CD14-positive monocyte (primary cell): ENCODE measurements at regions not wholly inside any gene's neighbourhood (a gene's known extent, or its start where the extent isn't known, plus 50 kb on each side); places are given as distances from the start of the nearest gene placed in this dataset.
"Not testable (repeated sequence)": the region's sequence is repeated elsewhere in the genome, so short reads cannot be mapped to it uniquely, and the experiment has no call there.

Source experiments
- DNase-seq, 3 donors: peaks; one replicate each; pipeline ENCODE4 v3.0.0-alpha.2; 2011 to 2022
- H2AFZ ChIP-seq: 2 replicates; pipeline ENCODE4 v1.6.0; 2012; ENCODE audit warnings: mild to moderate bottlenecking, low read depth, low read length, inconsistent platforms; ENCODE audit not compliant: insufficient read depth, poor library complexity, severe bottlenecking
- H3K27ac ChIP-seq, 2 donors: 1 replicate in 1 of 2; 2 replicates in 1 of 2; pipeline ENCODE4 v1.5.1; 2012 to 2013; ENCODE audit warnings: low read length in 2 of 2, control low read depth in 1 of 2, inconsistent platforms in 1 of 2, low read depth in 1 of 2, mild to moderate bottlenecking in 1 of 2
- H3K27me3 ChIP-seq, 2 donors: one replicate each; pipeline versions ENCODE4 v1.6.0 to v1.6.1; 2011 to 2013; ENCODE audit warnings: low read length in 2 of 2; ENCODE audit not compliant: control insufficient read depth in 2 of 2, insufficient read depth in 2 of 2
- H3K36me3 ChIP-seq, 2 donors: replicated peaks in 1 of 2; 1 replicate in 1 of 2; 2 replicates in 1 of 2; pipeline versions ENCODE4 v1.5.1 to v1.6.1; 2012 to 2013; ENCODE audit warnings: low read length in 2 of 2, control low read depth in 1 of 2, inconsistent platforms in 1 of 2, mild to moderate bottlenecking in 1 of 2; ENCODE audit not compliant: insufficient read depth in 2 of 2, control insufficient read depth in 1 of 2
- H3K4me1 ChIP-seq, 2 donors: 1 replicate in 1 of 2; 2 replicates in 1 of 2; pipeline versions ENCODE4 v1.5.1 to v1.6.1; 2012 to 2013; ENCODE audit warnings: low read length in 2 of 2, control low read depth in 1 of 2, inconsistent platforms in 1 of 2, mild to moderate bottlenecking in 1 of 2, moderate library complexity in 1 of 2; ENCODE audit not compliant: insufficient read depth in 2 of 2, control insufficient read depth in 1 of 2
- H3K4me2 ChIP-seq: replicated peaks from 2 replicates; pipeline ENCODE3; 2012; ENCODE audit warnings: low read length, moderate library complexity, mild to moderate bottlenecking; ENCODE audit not compliant: poor library complexity, severe bottlenecking; ENCODE audit errors: extremely low read depth
- H3K4me3 ChIP-seq, 3 experiments: fragments of 200-600 bp in 1 of 3; sonication (generic) in 1 of 3; replicated peaks in 1 of 3; 1 replicate in 2 of 3; 2 replicates in 1 of 3; pipeline ENCODE4 v1.5.1; 2011 to 2013; ENCODE audit warnings: low read length in 3 of 3, mild to moderate bottlenecking in 3 of 3, control low read depth in 2 of 3, low read depth in 2 of 3, inconsistent platforms in 1 of 3, moderate library complexity in 1 of 3
- H3K79me2 ChIP-seq: 2 replicates; pipeline ENCODE4 v1.6.0; 2012; ENCODE audit warnings: mild to moderate bottlenecking, control low read depth, inconsistent platforms, low read length, moderate library complexity; ENCODE audit not compliant: insufficient read depth
- H3K9ac ChIP-seq: 2 replicates; pipeline ENCODE4 v1.6.0; 2017; ENCODE audit warnings: low read length, mild to moderate bottlenecking; ENCODE audit not compliant: insufficient read depth, poor library complexity, severe bottlenecking
- H3K9me3 ChIP-seq, 2 donors: replicated peaks in 1 of 2; 1 replicate in 1 of 2; 2 replicates in 1 of 2; pipeline versions ENCODE4 v1.5.1 to v1.6.1; 2012 to 2013; ENCODE audit warnings: low read length in 2 of 2, control low read depth in 1 of 2; ENCODE audit not compliant: control insufficient read depth in 1 of 2, insufficient read depth in 1 of 2
- H4K20me1 ChIP-seq: 2 replicates; pipeline ENCODE4 v1.6.0; 2012; ENCODE audit warnings: mild to moderate bottlenecking, low read length, control low read depth, moderate library complexity; ENCODE audit not compliant: insufficient read depth
- H3K27ac Mint-ChIP-seq, 7 donors: one replicate each; pipeline ENCODE4 v1.8.0; 2020; ENCODE audit warnings: mild to moderate bottlenecking in 7 of 7, mixed read lengths in 7 of 7, moderate library complexity in 6 of 7, inconsistent platforms in 2 of 7
- H3K27me3 Mint-ChIP-seq, 3 donors: one replicate each; pipeline ENCODE4 v1.8.0; 2021 to 2022; ENCODE audit warnings: low read depth in 3 of 3, mild to moderate bottlenecking in 3 of 3, mixed read lengths in 3 of 3, moderate library complexity in 3 of 3, inconsistent platforms in 1 of 3
- H3K36me3 Mint-ChIP-seq, 2 donors: one replicate each; pipeline ENCODE4 v1.8.0; 2020; ENCODE audit warnings: mixed read lengths in 2 of 2, inconsistent platforms in 1 of 2, mild to moderate bottlenecking in 1 of 2
- H3K4me1 Mint-ChIP-seq: one replicate; pipeline ENCODE4 v1.8.0; 2020; ENCODE audit warnings: mild to moderate bottlenecking, mixed read lengths
- H3K4me3 Mint-ChIP-seq, 2 donors: one replicate each; pipeline ENCODE4 v1.8.0; 2020; ENCODE audit warnings: mild to moderate bottlenecking in 2 of 2, mixed read lengths in 2 of 2, moderate library complexity in 1 of 2
- H3K9me3 Mint-ChIP-seq, 7 donors: one replicate each; pipeline ENCODE4 v1.8.0; 2020 to 2022; ENCODE audit warnings: mixed read lengths in 7 of 7, mild to moderate bottlenecking in 6 of 7, moderate library complexity in 6 of 7, inconsistent platforms in 2 of 7
- CTCF ChIP-seq: fragments of 200-600 bp; IDR thresholded peaks from one replicate; pipeline ENCODE4 v1.8.0; 2022; ENCODE audit warnings: antibody characterized with exemption, mild to moderate bottlenecking
- WGBS: methylation state at CpG from one replicate; pipeline ENCODE4 v1.1.5; 2013; ENCODE audit warnings: missing lambda C conversion rate; ENCODE audit not compliant: insufficient coverage; 5-methylcytosine and 5-hydroxymethylcytosine counted together
- intact Hi-C, 2 donors: fragments of 100-400 bp; cut with micrococcal nuclease; formaldehyde crosslinking; loops; one replicate each; pipeline versions ENCODE4 v1.15.0 to v1.15.1; 2023

GRCh38 chr13:90946125-90946524, 401.4 kb upstream of the MIR17HG start:
- H3K27me3 ChIP-seq, H3K4me3 ChIP-seq, H4K20me1 ChIP-seq, H3K27me3 Mint-ChIP-seq, DNase-seq, H3K36me3 Mint-ChIP-seq, H3K27ac Mint-ChIP-seq, H3K4me2 ChIP-seq, H3K27ac ChIP-seq, H3K79me2 ChIP-seq, H2AFZ ChIP-seq, H3K4me1 Mint-ChIP-seq, H3K4me3 Mint-ChIP-seq, H3K36me3 ChIP-seq, H3K9ac ChIP-seq, H3K4me1 ChIP-seq, intact Hi-C loops: not testable (repeated sequence)
- peaks cover 0 to 14% of the 10 kb centered on the region in 2 donors for H3K9me3 ChIP-seq
- WGBS = no CpG with 5 or more reads among the region's 5 CpGs
- peaks cover 4 to 11% (median 6%) of the 10 kb centered on the region in 7 donors for H3K9me3 Mint-ChIP-seq

GRCh38 chr13:90947976-90948375, 399.5 kb upstream of the MIR17HG start:
- Histone ChIP-seq H3K27me3 (no peaks in the 10 kb centered on the region), H3K9me3 (peaks cover 0 to 14% of the 10 kb centered on the region in 2 donors), H3K79me2 (no peaks in the 10 kb centered on the region), H3K27ac (no peak overlapping the region), H3K9ac (no peak overlapping the region), H3K36me3 (no peaks in the 10 kb centered on the region), H4K20me1 (no peaks in the 10 kb centered on the region), H2AFZ (no peak overlapping the region), H3K4me2 (no peak overlapping the region), H3K4me1 (no peaks in the 10 kb centered on the region), H3K4me3 (no peak overlapping the region)
- no peak for TF ChIP-seq CTCF
- H3K27me3 Mint-ChIP-seq = no peaks in the 10 kb centered on the region
- H3K4me1 Mint-ChIP-seq = no peaks in the 10 kb centered on the region
- H3K9me3 Mint-ChIP-seq = peaks cover 2 to 11% (median 6%) of the 10 kb centered on the region in 7 donors
- intact Hi-C loops = no loop called here
- H3K36me3 Mint-ChIP-seq = no peaks in the 10 kb centered on the region
- no peak for DNase-seq
- H3K27ac Mint-ChIP-seq = no peak overlapping the region
- H3K4me3 Mint-ChIP-seq = no peak overlapping the region
- WGBS = 88% methylated on average over 1 of the region's 2 CpGs
